GM21529 (cell line): ENCODE measurements at regions not wholly inside any gene's neighbourhood (a gene's known extent, or its start where the extent isn't known, plus 50 kb on each side); places are given as distances from the start of the nearest gene placed in this dataset.

Experiments
- ATAC-seq: cut with Tn5 transposase; IDR thresholded peaks from one replicate; pipeline ENCODE4 v1.9.1; 2021; ENCODE audit not compliant: unreplicated experiment

DNA sequence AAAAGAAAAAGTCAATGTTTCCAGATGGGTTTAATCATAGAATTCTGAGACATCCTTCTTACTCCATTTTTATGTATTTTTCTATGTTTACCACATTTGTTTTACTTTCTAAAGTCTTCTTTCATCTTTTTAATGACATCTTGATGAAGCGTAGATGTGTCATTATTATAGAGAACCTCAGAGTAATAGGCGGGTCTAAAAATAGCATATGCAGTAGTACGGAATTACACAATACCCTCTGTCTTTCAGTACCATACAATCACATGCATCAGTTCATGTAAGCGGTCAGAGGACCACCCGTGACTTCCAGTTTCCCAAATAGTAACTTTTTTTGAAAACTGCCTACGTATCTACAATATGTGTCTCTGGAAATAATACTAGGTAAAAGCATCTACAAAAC, 224.0 kb downstream of the PLOD2 start:
- no peak for ATAC-seq

DNA sequence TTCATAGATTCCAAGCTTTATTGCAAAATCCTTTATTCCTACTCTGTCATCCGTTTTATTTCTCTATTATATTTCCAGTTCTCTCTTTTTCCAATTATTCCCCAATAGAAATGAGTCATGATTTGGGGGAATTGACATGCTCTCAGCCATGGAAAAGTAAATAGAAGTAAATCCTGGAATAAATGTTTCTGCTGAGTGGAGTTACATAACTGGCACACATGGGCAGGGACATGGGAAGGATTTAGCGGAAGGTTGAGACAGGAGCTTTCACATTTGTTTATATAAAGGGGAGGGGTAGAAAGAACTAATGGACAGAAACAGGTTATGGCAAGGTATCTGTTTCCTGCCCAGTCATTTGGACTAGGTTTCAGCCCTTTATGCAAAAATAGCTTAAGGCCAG, 221.6 kb downstream of the PLOD2 start:
- no peak for ATAC-seq

DNA sequence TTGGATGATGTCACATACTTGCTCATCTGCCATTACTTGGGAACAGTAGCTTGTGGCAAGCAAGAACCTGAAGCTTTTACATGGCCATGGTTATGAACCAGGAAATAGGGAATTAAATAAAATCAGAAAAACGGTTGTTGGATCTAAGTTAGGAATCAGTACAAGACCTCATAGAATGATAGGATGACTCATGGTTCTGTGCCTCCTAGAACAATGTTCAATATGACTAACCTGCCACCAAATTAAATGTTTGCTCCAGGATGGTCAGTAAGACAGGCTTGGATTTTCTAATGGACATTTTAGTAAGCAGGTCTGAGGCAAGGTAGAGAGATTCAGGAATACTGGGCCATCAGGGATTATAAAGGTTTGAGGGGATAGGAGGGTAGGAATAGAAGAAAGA, 218.9 kb downstream of the PLOD2 start:
- ATAC-seq = no peak

DNA sequence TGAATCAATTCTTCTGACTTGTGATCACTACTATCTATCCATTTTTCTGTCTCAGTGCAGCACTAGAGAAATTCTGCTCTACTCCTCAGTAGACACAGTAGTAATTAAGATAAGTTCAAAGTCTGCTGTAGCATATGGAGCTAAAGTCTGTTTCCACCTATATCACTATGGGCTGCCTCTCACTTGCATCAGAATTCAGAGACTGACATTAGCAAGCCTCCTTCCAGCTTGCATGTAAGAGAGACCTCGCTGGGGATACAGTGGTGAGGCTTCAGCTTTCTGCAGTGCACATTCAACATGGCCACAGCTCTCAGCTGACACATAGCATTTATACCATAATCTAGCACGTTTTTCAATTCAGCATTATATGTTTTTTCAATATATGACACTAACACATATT, 217.0 kb downstream of the PLOD2 start:
- ATAC-seq = no peak

DNA sequence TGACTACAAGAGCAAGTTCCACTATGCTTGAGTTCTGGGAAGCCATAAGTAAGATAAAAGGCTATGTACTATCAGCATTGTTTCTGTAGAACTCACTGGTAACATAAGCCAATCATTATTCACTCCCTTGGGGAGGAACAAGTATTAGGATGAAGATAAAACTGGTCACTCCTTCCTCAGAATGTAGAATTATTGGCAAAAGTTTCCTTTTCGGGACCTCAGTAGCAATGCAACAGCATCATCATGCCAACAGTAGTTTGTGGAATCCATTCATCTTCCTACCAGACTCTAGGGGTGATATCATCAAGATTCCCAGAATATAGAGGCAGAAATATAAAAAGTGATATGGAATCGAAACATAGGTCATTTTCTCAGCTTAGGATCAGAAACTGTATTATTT, 209.5 kb downstream of the PLOD2 start:
- ATAC-seq = no peak

DNA sequence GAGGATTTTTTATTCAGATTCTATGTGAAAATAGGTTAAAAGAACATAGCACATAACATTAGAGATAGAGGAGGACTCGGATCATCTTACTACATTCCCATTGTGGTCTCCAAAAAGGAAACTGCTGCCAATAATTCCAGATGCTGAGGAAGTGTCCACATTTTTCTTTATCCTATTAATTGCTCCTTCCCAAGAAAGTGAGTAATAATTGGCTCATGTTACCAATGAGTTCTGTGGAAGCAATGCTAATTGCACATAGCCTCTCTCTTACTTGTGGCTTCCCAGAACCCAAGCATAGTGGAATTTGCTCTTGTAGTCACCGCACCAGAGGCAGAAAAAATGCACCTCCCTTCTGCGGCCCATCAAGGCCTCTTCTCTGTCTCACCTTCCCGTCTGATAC, 208.4 kb downstream of the PLOD2 start:
- no peak for ATAC-seq

DNA sequence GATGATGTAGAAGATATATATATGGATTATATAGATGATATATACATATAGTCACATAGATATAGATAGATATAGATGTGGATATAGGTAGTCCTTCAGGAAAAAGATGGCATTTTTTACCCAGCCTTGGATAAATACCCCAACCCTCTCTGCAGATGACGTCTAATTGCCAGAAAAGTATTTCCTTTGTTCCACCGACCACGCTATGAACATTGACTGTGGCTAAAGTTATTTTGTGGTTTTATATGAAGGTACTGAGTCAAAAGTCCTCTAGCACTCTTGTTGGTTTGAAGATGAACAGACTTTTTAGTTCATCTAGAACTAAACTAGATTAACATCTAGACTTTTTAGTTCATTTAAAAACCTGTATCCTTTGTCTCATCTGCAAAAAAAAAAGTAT, 207.7 kb downstream of the PLOD2 start:
- ATAC-seq = no peak

DNA sequence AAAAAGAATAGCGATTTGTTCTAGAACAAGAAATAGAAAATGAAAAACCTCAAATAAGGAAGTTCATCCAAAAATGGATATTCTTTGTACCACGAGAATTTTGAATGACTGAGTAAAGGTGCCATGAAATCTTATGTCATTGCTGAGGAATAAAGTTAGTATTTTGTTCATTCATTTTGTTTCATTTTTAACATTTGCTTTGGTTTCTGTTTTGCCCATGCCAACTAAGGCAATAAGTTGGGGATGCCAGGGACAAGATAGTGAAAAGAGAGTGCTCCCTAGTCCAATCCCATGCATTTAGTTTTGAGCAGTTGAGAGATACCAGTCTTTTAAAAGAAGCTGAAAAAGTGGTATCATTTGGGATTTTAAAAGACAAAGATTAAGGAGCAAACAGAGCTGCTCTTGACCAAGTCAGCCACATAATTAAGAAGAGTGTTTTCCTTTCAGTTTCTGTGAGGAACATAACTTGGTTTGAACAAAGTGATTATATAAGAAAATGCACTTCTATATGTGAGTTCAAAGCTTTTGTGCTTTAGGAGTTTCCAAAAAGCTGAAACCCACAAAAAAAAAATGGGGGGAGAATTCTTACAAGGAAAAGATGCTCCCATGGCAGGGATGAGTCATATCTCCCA, 201.4 kb downstream of the PLOD2 start:
- no peak for ATAC-seq

DNA sequence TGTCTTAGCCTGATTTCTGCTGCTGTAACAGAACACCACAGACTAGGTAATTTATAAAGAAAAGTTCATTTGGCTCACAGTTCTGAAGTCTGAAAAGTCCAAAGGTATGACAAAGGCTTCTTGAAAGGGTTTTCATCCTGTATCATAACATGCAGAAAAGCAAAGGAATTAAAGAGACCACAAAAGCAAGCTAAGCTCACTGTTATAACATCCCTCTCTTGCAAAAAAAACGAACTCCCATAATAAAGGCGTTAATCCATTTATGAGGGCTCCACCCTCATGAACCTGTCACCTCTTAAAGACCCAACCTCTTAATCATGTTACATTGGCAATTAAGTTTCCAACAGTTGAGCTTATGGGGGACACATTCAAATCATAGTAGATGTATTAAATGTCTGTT, 197.9 kb downstream of the PLOD2 start:
- no peak for ATAC-seq

DNA sequence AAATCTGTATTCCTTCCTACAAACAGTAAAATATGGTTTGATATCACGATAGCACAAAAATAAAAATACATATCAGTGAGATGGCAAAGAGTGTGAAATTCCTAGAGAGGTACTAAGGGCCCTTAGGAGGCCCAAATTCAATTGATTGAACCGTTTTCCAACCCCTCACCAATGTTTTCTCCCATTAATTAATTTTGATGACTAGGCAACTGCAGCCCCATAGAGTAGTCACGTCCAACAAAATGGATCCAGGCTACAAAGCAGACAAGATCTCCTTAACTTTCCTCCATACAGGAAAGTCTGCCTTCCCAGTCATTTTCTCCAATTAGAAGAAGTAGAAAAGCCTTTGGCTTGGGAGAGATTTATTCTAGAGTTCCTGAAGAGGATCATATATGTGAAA, 193.9 kb downstream of the PLOD2 start:
- ATAC-seq = no peak

DNA sequence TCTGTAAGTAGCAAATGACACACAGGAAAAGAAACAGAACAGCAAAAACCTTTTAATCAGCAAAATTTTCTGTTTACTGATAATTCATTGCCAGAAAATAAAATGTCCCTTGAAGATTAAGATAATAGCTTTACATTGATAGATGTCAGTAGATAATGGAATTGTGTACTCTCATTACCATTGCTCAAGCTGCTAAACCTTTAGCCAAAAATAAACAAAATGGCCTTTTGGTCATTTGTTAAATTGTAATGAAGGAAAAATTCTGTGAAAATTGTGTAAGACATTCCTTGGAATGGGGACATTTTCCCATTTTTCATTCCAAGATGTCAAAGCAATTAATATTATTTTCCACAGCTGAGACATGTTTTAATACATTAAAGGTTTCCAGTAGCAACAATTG, 189.8 kb downstream of the PLOD2 start:
- ATAC-seq = no peak

DNA sequence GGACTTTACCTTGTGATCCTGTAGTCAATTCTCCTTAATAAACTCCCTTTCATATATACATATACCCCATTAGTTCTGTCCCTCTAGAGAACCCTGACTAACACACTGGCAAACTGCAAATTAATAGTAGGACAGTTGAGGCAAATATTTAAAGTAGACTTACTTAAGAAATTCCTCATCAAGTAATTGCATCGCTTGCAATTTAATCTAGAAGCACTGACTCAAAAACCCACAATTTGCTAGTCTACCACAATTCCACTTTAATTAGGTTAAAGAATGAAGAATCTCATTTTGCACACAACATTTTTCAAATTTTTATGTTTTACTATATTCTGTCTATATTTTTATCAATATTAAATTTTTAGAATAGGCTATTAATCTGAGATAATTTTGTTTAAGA, 188.1 kb downstream of the PLOD2 start:
- no peak for ATAC-seq

DNA sequence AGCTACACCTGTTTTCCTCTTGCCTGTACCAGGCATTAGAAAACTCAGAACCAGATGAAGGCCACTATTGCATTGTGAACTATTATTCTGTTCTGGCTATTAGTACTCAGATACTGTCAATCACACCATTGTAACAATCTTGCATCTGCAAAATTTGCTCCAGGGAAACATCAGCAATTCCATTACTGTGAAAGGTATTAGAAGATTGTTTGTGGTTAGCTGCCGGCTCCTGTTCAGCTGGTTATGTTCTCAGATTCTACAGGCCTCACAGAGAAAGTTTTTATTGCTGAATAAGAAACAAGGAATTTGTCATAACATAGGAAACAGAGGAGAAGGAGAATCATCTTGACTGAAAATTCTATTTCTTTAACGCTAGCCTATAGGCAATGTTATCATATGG, 179.9 kb downstream of the PLOD2 start:
- no peak for ATAC-seq

DNA sequence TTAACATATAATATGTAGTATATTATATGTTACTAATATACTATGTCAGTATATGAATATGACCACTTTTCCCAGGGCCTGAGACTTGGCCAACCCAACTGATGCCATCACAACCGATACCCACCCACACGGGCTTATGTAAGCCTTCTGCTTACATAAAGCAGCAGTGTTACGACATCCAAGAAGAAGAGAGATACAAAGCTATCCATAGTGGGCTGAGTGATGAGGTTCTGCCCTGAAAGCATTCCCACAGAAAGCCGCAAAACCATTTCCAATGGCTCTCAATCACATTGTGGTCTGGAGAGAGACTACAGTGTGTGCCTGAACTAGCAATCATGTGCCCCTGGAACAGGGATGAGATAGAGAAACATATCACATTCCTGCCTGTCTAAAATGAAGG, 177.9 kb downstream of the PLOD2 start:
- ATAC-seq = no peak
